GM13977 (cell line): ENCODE measurements at regions not wholly inside any gene's neighbourhood (a gene's known extent, or its start where the extent isn't known, plus 50 kb on each side); places are given as distances from the start of the nearest gene placed in this dataset.

Experiments used
- DNase-seq: peaks from one replicate; pipeline ENCODE4 v3.0.0; 2012; ENCODE audit warnings: low spot score
- in situ Hi-C: fragments of 300-500 bp; cut with MboI; formaldehyde crosslinking; loops from one replicate; pipeline ENCODE4 v1.12.0; 2022; ENCODE audit warnings: low sequenced_read_pairs, low pct_unique_long_range_greater_than_20kb, mixed read lengths, inconsistent platforms; ENCODE audit not compliant: unreplicated experiment
- TF ChIP-seq, protein P1 (sequence below): IDR thresholded peaks from 2 replicates; pipeline ENCODE4 v1.5.1; 2012; ENCODE audit warnings: mild to moderate bottlenecking, control low read depth; ENCODE audit not compliant: insufficient read depth; ENCODE audit errors: extremely low read depth, missing control alignments

DNA sequence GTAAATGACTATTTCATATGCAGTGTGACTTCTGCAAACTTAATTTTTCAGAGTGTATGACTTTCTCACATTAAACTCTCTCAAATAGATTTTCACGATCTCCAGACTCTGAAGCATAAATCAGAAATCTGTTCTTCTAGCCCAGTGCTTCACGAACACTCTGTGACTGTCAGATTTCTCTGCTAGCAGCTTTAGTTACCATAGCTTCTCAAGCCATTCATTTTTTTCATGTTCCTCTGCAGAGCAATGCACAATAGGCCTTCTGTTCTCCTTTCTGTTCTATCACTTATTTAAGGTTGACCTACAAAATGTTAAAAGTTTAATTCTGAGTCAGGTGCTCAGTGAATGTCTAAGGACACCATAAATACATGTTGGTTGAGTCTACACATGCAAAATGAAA, 1102.2 kb downstream of the TUSC7 start:
- TF ChIP-seq, protein P1, sequence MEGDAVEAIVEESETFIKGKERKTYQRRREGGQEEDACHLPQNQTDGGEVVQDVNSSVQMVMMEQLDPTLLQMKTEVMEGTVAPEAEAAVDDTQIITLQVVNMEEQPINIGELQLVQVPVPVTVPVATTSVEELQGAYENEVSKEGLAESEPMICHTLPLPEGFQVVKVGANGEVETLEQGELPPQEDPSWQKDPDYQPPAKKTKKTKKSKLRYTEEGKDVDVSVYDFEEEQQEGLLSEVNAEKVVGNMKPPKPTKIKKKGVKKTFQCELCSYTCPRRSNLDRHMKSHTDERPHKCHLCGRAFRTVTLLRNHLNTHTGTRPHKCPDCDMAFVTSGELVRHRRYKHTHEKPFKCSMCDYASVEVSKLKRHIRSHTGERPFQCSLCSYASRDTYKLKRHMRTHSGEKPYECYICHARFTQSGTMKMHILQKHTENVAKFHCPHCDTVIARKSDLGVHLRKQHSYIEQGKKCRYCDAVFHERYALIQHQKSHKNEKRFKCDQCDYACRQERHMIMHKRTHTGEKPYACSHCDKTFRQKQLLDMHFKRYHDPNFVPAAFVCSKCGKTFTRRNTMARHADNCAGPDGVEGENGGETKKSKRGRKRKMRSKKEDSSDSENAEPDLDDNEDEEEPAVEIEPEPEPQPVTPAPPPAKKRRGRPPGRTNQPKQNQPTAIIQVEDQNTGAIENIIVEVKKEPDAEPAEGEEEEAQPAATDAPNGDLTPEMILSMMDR: no peak
- DNase-seq: no peak
- in situ Hi-C loops: no loop called here

DNA sequence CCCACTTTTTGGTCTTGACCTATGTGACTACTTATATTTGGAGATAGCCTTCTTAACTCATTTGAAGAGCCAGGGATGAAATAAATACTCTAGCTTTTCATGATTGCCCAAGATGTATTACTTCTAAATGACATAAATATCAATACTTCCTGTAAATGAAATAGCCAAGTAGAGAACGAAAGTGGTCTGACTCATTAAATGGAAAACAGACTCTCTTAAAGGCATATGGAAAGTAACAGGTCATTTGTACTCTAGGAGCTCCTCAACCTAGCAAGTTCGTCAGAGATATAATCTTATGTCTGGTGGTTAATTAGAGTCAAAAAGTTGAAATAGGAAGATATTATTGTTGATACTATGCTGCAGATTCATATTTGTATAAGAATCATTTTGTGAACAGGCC, 1105.4 kb downstream of the TUSC7 start:
- in situ Hi-C loops: no loop called here
- no peak for DNase-seq

DNA sequence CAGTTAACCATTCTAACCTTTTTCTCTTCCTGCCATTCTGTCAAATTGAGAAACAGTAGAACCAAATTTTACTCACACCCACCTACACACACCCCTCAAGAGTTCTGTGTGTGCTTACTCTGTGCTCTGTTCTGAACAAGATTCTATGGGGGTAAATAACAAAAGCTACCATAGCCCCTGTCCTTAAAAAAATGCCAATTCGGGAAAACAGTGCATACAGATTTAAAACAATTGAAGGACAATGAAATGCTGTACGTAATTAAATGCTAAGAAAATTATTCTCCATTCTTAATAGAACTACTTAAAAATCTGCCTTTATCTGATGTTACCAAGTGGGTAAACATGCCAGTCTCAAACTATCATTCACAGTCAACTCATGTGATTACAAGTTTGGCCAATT, 1107.5 kb downstream of the TUSC7 start:
- in situ Hi-C loops: no loop called here

More for the DNA sequence above, 1105.4 kb downstream of the TUSC7 start:
- TF ChIP-seq, protein P1: no peak

DNA sequence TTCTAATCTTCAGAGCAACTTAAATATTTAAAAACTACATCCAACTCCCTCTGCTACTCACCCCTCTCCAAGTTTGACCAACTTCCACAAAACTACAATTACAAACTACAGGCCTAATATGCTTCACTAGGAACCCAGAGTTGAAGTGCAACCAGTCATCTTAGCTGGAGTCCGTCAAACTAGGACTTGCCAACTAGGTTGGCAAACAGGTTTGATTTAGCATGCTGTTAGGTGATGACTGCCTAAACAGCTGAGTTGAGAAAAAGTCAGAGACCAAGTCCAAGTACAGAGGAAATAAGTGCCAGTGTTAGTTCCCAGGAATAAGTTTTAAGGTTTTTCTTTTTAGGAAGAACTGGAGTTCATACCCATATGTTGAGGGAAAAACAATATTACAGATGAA, 1109.0 kb downstream of the TUSC7 start:
- in situ Hi-C loops: no loop called here
- DNase-seq: no peak
- TF ChIP-seq, protein P1: no peak

More for the DNA sequence above, 1107.5 kb downstream of the TUSC7 start:
- DNase-seq: no peak
- TF ChIP-seq, protein P1: no peak

DNA sequence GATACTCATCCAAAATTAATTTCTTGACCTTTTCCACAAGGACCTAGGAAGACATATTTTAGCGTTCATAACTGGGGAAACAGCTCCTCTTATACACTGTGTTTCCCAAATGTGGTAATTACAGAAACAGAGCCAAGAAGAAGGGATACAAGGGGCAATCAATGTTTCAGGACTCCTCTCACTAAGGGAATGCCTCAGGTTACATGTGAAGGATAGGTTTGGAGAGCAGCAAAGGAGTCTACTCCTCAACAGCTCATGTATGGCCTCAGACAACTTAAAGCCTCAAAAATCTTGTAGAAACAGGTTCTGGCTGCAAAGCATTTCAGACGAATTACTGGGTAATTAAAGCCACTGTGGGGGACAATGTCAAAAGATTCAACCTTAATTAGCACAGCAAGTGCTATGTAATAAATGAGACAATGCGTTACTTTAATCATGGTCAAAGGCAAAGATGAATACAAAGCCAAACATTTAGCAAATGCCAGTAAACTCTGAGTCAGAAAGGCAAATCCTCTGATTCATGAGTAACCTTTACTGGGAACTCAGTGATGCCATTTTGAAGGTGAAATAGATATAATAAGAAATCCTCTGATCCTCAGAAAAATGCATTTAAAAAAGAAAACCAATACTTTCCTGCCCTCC, 1111.2 kb downstream of the TUSC7 start:
- TF ChIP-seq, protein P1: no peak
- no peak for DNase-seq
- in situ Hi-C loops: no loop called here

DNA sequence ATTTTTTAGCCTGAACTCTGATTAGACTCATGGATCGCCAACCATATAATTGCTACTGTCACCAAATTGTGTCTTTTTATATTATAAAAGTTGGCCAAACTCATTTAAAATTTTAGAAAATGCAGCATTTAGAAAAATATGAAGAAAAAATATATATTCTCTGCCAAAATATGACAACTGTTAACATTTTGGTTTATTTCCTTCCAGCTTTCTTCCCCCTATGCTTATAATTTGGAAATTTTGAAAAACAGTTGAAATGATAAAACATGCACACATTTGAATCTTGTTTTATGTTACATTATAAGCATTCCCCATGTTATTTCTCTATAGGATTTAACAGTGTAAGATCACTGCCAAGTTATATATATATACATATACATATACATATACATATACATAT, 1112.8 kb downstream of the TUSC7 start:
- TF ChIP-seq, protein P1: no peak

More for the DNA sequence above, 1112.8 kb downstream of the TUSC7 start:
- in situ Hi-C loops: no loop called here
- DNase-seq: no peak
